ENCODE measurements at regions not wholly inside any gene's neighbourhood (a gene's known extent, or its start where the extent isn't known, plus 50 kb on each side); places are given as distances from the start of the nearest gene placed in this dataset.

- TF ChIP-seq CTCF (IDR thresholded peaks at IDR 0.05 in 2 of 3, conservative IDR thresholded peaks at IDR 0.05 in 1 of 3; ENCODE audit: borderline replicate concordance in 1 of 3, insufficient read depth in 1 of 3, low read depth in 2 of 3, low read length in 2 of 3) (no peak), ATF3 (IDR thresholded peaks at IDR 0.05) (no peak), ELF1 (IDR thresholded peaks at IDR 0.05; ENCODE audit: borderline replicate concordance, low read depth) (no peak), POLR2A (IDR thresholded peaks at IDR 0.05; ENCODE audit: borderline replicate concordance, extremely low read depth, insufficient read depth, insufficient read length) (no peak), EZH2 (IDR thresholded peaks at IDR 0.05) (no peak), EGR1 (IDR thresholded peaks at IDR 0.05; ENCODE audit: low read depth) (no peak)
These were observed 166.2 kb upstream of the CPNE8 start (continued) for GRCh38 chr12:39071611-39072010.

GRCh38 chr12:39070775-39071174 lies 165.4 kb upstream of the CPNE8 start:
- no peak overlapping the region for H3K4me3 ChIP-seq (replicated peaks in 1 of 2; ENCODE audit: low read depth in 1 of 2, low read length in 2 of 2)
- H3K9me2 ChIP-seq (ENCODE audit: insufficient read depth): no peaks in the 10 kb centered on the region
- ChIA-PET CTCF (no interaction called here), POLR2A (no interaction called here), RAD21 (ENCODE audit: low non-redundant PET in 1 of 2, low total read pairs in 2 of 2, uncharacterized antibody in 2 of 2, unreplicated experiment in 2 of 2) (no interaction called here)
- ATAC-seq (no peak), DNase-seq (ENCODE audit: low read depth, low spot score) (no peak)
- BruUV-seq (replicated peaks): no TSS peak
- H3K4me2 ChIP-seq (ENCODE audit: low read length): no peak overlapping the region
- H3K79me2 ChIP-seq (ENCODE audit: insufficient read depth, low read length): no peaks in the 10 kb centered on the region
- no peaks in the 10 kb centered on the region for H3K27me3 ChIP-seq (ENCODE audit: insufficient read depth, low read length)
- no peak overlapping the region for H3K27ac ChIP-seq (ENCODE audit: low read depth, low read length)
- intact Hi-C loops (cut with micrococcal nuclease): no loop called here
- H2AFZ ChIP-seq (ENCODE audit: low read depth, low read length, poor library complexity, severe bottlenecking): no peak overlapping the region
- TF ChIP-seq CBX3 (IDR thresholded peaks at IDR 0.05; ENCODE audit: low read depth): no peak
- no peak for TF ChIP-seq RAD21 (IDR thresholded peaks at IDR 0.05; ENCODE audit: low read depth)
- TF ChIP-seq JUND (IDR thresholded peaks at IDR 0.05): no peak
- no peak for TF ChIP-seq CTCF (IDR thresholded peaks at IDR 0.05 in 2 of 3, conservative IDR thresholded peaks at IDR 0.05 in 1 of 3; ENCODE audit: borderline replicate concordance in 1 of 3, insufficient read depth in 1 of 3, low read depth in 2 of 3, low read length in 2 of 3)
- TF ChIP-seq EZH2 (IDR thresholded peaks at IDR 0.05): no peak
- TF ChIP-seq MAX (IDR thresholded peaks at IDR 0.05): no peak
- TF ChIP-seq EZH2phosphoT487 (IDR thresholded peaks at IDR 0.05; ENCODE audit: borderline replicate concordance): no peak
- TF ChIP-seq ZNF274 (IDR thresholded peaks at IDR 0.05; ENCODE audit: low read depth, low read length): no peak
- no peak for TF ChIP-seq YY1 (IDR thresholded peaks at IDR 0.05; ENCODE audit: extremely low read depth, insufficient replicate concordance, low read depth, low read length)
- TF ChIP-seq EGR1 (IDR thresholded peaks at IDR 0.05; ENCODE audit: low read depth): no peak
- no peak for TF ChIP-seq SRF (IDR thresholded peaks at IDR 0.05; ENCODE audit: low read depth)
- TF ChIP-seq ZBTB33 (IDR thresholded peaks at IDR 0.05; ENCODE audit: extremely low read depth, insufficient replicate concordance, low read length): no peak
- TF ChIP-seq CEBPB (IDR thresholded peaks at IDR 0.05; ENCODE audit: low read depth): no peak
- H3K4me1 ChIP-seq (ENCODE audit: control insufficient read depth in 1 of 2, insufficient read depth in 2 of 2, low read length in 2 of 2): no peaks in the 10 kb centered on the region
- no peaks in the 10 kb centered on the region for H3K9me3 ChIP-seq (ENCODE audit: control insufficient read depth in 1 of 2, insufficient read depth in 1 of 2, low read depth in 1 of 2, low read length in 2 of 2)
- H4K20me1 ChIP-seq (ENCODE audit: insufficient read depth): no peaks in the 10 kb centered on the region
- no peaks in the 10 kb centered on the region for H3K36me3 ChIP-seq (ENCODE audit: control insufficient read depth in 1 of 2, insufficient read depth in 2 of 2, low read length in 2 of 2)
- H3K9ac ChIP-seq (ENCODE audit: low read length): no peak overlapping the region
